Upper lobe of left lung (tissue), 4 donors: ENCODE measurements at regions not wholly inside any gene's neighbourhood (a gene's known extent, or its start where the extent isn't known, plus 50 kb on each side); places are given as distances from the start of the nearest gene placed in this dataset.

Experiments used
- CTCF ChIP-seq, 6 experiments: fragments of 450-650 bp in 4 of 6; fragments of 200-600 bp in 2 of 6; sonication (generic) in 2 of 6; IDR thresholded peaks; one replicate each; pipeline ENCODE4 v1.5.1; 2016 to 2019; ENCODE audit warnings: antibody characterized with exemption in 6 of 6
- EP300 ChIP-seq, 4 donors: sonication (generic); formaldehyde crosslinking; IDR thresholded peaks; one replicate each; pipeline ENCODE4 v1.5.1; 2017; ENCODE audit warnings: antibody characterized with exemption in 4 of 4, control low read depth in 2 of 4
- POLR2A ChIP-seq, 4 donors: fragments of 450-650 bp; IDR thresholded peaks; one replicate each; pipeline ENCODE4 v1.5.1; 2016 to 2017; ENCODE audit warnings: antibody characterized with exemption in 4 of 4, mild to moderate bottlenecking in 2 of 4
- POLR2AphosphoS5 ChIP-seq, 2 donors: sonication (generic); formaldehyde crosslinking; IDR thresholded peaks; one replicate each; pipeline ENCODE4 v1.5.1; 2017; ENCODE audit warnings: antibody characterized with exemption in 2 of 2

- TF ChIP-seq POLR2A (IDR thresholded peaks at IDR 0.05) (no peak), EP300 (IDR thresholded peaks at IDR 0.05) (no peak), POLR2AphosphoS5 (IDR thresholded peaks at IDR 0.05) (no peak), CTCF (IDR thresholded peaks at IDR 0.05) (no peak)
Observed at GRCh38 chrY:7317571-7317970, 406.0 kb upstream of the AMELY start.
